PC-3 (cell line): ENCODE measurements at regions not wholly inside any gene's neighbourhood (a gene's known extent, or its start where the extent isn't known, plus 50 kb on each side); places are given as distances from the start of the nearest gene placed in this dataset.

ENCODE experiments used
- ATAC-seq: fragments of 200-7000 bp; cut with Tn5 transposase; 2 replicates; pipeline ENCODE4 v1.9.1; 2020; ENCODE audit warnings: mild to moderate bottlenecking, moderate library complexity
- BruUV-seq: library from RNA; stranded (reverse); fragments of 400-500 nt; replicated peaks from 2 replicates; lab custom pipeline; 2021; lab: Mats Ljungman, UMichigan
- CTCF ChIA-PET: fragments of 300-600 bp; sonication (Branson Sonifier 250); formaldehyde crosslinking; loops from one replicate; lab custom pipeline; 2022; ENCODE audit warnings: antibody characterized with exemption; lab: Charles Lee
- POLR2A ChIA-PET: fragments of 300-600 bp; sonication (Branson Sonifier 250); formaldehyde crosslinking; loops from one replicate; lab custom pipeline; 2022; ENCODE audit warnings: antibody characterized with exemption; ENCODE audit not compliant: unreplicated experiment; lab: Charles Lee
- DNase-seq: peaks from one replicate; pipeline ENCODE4 v3.0.0-alpha.2; 2015
- H2AFZ ChIP-seq: fragments of 300-600 bp; sonication (generic); 2 replicates; pipeline ENCODE4 v1.6.0; 2016; ENCODE audit warnings: antibody characterized with exemption, low read length
- H3F3A ChIP-seq: fragments of 300-600 bp; sonication (generic); one replicate; pipeline ENCODE4 v1.6.0; 2017; ENCODE audit warnings: antibody characterized with exemption, low read length, control low read depth, mild to moderate bottlenecking; ENCODE audit not compliant: unreplicated experiment
- H3K27ac ChIP-seq: fragments of 300-600 bp; sonication (generic); 2 replicates; pipeline ENCODE4 v1.5.1; 2016; ENCODE audit warnings: mild to moderate bottlenecking, low read length
- H3K27me3 ChIP-seq: fragments of 300-600 bp; sonication (generic); 2 replicates; pipeline ENCODE4 v1.6.1; 2016; ENCODE audit warnings: low read length, mixed read lengths
- H3K36me3 ChIP-seq: fragments of 300-600 bp; sonication (generic); 2 replicates; pipeline ENCODE4 v1.6.1; 2016; ENCODE audit warnings: low read depth, mixed run types, low read length, mixed read lengths
- H3K4me1 ChIP-seq: fragments of 300-600 bp; sonication (generic); 2 replicates; pipeline ENCODE4 v1.5.1; 2016; ENCODE audit warnings: low read length; ENCODE audit not compliant: insufficient read depth
- H3K4me2 ChIP-seq: fragments of 300-600 bp; sonication (generic); 2 replicates; pipeline ENCODE4 v1.6.0; 2016; ENCODE audit warnings: low read length
- H3K4me3 ChIP-seq: fragments of 300-600 bp; sonication (generic); 2 replicates; pipeline ENCODE4 v1.5.1; 2016; ENCODE audit warnings: mild to moderate bottlenecking, low read length, mixed read lengths
- H3K79me2 ChIP-seq: fragments of 300-600 bp; sonication (generic); 2 replicates; pipeline ENCODE4 v1.6.1; 2017; ENCODE audit warnings: low read length, mixed read lengths
- H3K9ac ChIP-seq: fragments of 300-600 bp; sonication (generic); 2 replicates; pipeline ENCODE4 v1.6.0; 2016; ENCODE audit warnings: mild to moderate bottlenecking, low read length
- H3K9me2 ChIP-seq: fragments of 300-600 bp; sonication (generic); replicated peaks from 2 replicates; pipeline ENCODE4 v1.6.1; 2016; ENCODE audit warnings: mixed run types, low read length, mixed read lengths
- H3K9me3 ChIP-seq: fragments of 300-600 bp; sonication (generic); 2 replicates; pipeline ENCODE4 v1.6.1; 2016; ENCODE audit warnings: low read length, mixed read lengths
- H4K20me1 ChIP-seq: fragments of 300-600 bp; sonication (generic); 2 replicates; pipeline ENCODE4 v1.6.1; 2016; ENCODE audit warnings: low read length, mixed read lengths
- EZH2 ChIP-seq: fragments of 300-600 bp; sonication (generic); IDR thresholded peaks from one replicate; pipeline ENCODE4 v1.6.1; 2017; ENCODE audit warnings: antibody characterized with exemption, mild to moderate bottlenecking, low read length; ENCODE audit not compliant: unreplicated experiment
- EZH2phosphoT487 ChIP-seq: fragments of 300-600 bp; sonication (generic); IDR thresholded peaks from 2 replicates; pipeline ENCODE4 v1.6.1; 2018; ENCODE audit warnings: mild to moderate bottlenecking, antibody characterized with exemption, low read length, borderline replicate concordance
- intact Hi-C: fragments of 100-400 bp; cut with micrococcal nuclease; formaldehyde crosslinking; loops from 2 replicates; pipeline ENCODE4 v1.9.0; 2023
- TF ChIP-seq, protein P1 (sequence below): fragments of 300-600 bp; sonication (generic); conservative IDR thresholded peaks from 2 replicates; pipeline ENCODE4 v1.5.1; 2017; ENCODE audit warnings: antibody characterized with exemption, low read depth, mild to moderate bottlenecking, low read length

DNA sequence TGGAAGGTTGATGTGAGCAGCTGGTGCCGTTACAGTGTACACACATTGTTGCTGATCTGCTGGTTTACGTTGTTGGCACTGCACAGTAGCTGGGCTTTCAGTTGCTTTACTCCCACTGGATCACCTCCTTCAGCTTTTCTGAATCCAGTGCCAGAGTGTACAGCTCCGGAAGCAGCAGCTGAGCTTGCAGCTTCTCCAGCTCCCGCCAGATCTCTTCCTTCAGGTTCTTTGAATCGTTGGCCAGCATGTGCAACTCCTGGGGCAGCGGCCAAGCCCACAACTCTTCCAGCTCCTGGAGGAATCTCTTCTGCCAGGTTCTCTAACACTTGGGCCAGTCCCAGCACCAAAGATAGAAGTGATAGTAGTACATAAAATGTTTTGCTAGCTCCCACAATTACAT, 149.7 kb upstream of the RRP15 start:
- no peak for ATAC-seq

DNA sequence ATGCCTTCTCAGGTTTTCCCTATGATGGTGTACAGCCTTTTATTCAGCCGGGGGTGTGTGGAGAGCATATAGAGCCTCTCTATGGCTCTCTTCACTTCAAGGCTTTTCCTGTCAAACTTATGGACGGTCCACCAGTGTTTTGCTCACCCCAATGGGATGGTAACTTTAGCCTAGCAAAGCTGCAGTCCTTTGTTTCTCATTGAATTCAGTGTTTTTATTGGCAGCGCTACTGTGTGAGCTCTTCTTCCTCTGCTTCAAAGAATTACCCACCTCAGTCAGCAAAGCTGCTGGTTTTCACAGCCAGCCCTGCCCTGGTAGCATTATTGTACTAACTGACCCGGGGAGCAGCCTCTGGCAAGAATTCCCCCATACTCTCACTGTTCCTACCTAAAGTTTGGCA, 145.3 kb upstream of the RRP15 start:
- no peak for TF ChIP-seq EZH2
- TF ChIP-seq, protein P1, sequence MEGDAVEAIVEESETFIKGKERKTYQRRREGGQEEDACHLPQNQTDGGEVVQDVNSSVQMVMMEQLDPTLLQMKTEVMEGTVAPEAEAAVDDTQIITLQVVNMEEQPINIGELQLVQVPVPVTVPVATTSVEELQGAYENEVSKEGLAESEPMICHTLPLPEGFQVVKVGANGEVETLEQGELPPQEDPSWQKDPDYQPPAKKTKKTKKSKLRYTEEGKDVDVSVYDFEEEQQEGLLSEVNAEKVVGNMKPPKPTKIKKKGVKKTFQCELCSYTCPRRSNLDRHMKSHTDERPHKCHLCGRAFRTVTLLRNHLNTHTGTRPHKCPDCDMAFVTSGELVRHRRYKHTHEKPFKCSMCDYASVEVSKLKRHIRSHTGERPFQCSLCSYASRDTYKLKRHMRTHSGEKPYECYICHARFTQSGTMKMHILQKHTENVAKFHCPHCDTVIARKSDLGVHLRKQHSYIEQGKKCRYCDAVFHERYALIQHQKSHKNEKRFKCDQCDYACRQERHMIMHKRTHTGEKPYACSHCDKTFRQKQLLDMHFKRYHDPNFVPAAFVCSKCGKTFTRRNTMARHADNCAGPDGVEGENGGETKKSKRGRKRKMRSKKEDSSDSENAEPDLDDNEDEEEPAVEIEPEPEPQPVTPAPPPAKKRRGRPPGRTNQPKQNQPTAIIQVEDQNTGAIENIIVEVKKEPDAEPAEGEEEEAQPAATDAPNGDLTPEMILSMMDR = no peak
- no peak for TF ChIP-seq EZH2phosphoT487
- no peak for ATAC-seq

More for the DNA sequence above, 149.7 kb upstream of the RRP15 start:
- intact Hi-C loops = no loop called here
- Histone ChIP-seq H3K9me3 (no peaks in the 10 kb centered on the region), H3K27me3 (no peaks in the 10 kb centered on the region), H3K4me3 (no peak overlapping the region), H3K9me2 (no peaks in the 10 kb centered on the region), H2AFZ (no peak overlapping the region), H3K79me2 (no peaks in the 10 kb centered on the region), H3F3A (no peaks in the 10 kb centered on the region), H3K4me1 (no peaks in the 10 kb centered on the region), H3K4me2 (no peak overlapping the region), H3K36me3 (no peaks in the 10 kb centered on the region), H3K9ac (no peak overlapping the region), H4K20me1 (no peaks in the 10 kb centered on the region), H3K27ac (no peak overlapping the region)
- ChIA-PET POLR2A (interaction anchor here (0.5 kb wide), 1 partner anchor 213 kb away, joined by 6 read pairs; no protein-coding TSS in a partner anchor), CTCF (no interaction called here)
- no peak for TF ChIP-seq EZH2
- TF ChIP-seq, protein P1 = no peak
- no peak for TF ChIP-seq EZH2phosphoT487
- DNase-seq = no peak
- BruUV-seq = no TSS peak

DNA sequence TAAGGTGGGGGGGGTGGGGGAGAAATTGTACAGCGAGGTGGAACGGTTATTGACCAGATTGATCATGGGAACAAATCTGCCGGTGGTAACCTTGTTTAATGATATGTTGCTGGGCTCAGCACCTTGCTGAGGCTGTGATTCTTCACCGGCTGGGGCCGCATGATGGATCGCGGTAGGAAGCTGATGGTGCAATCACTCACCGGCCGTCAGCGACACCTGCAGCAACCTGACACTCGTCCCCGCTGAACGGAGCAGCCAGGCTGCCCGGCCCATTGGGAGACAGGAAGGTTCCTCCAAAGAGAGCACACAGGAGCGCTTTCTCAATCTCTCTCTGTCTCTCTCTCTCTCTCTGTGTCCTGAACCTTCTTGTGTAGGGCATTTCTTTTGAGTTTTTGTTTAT, 128.5 kb upstream of the RRP15 start:
- H3K36me3 ChIP-seq = no peaks in the 10 kb centered on the region
- H3K9me2 ChIP-seq = no peaks in the 10 kb centered on the region; the same call in 1 of the 2 replicates
- H3K9ac ChIP-seq = no peak overlapping the region
- H3K27ac ChIP-seq = no peak overlapping the region
- ChIA-PET POLR2A (no interaction called here), CTCF (no interaction called here)
- no peaks in the 10 kb centered on the region for H3K79me2 ChIP-seq
- no peaks in the 10 kb centered on the region for H3K9me3 ChIP-seq
- TF ChIP-seq EZH2phosphoT487 (no peak), EZH2 (no peak)
- TF ChIP-seq, protein P1 = no peak
- H4K20me1 ChIP-seq = no peaks in the 10 kb centered on the region
- H3K27me3 ChIP-seq = peaks cover 15% of the 10 kb centered on the region
- H2AFZ ChIP-seq = no peak overlapping the region
- no TSS peak for BruUV-seq
- H3K4me2 ChIP-seq = no peak overlapping the region
- no peak overlapping the region for H3K4me3 ChIP-seq
- H3K4me1 ChIP-seq = no peaks in the 10 kb centered on the region
- H3F3A ChIP-seq = no peaks in the 10 kb centered on the region
- intact Hi-C loops = no loop called here
- ATAC-seq (no peak), DNase-seq (no peak)

More for the DNA sequence above, 145.3 kb upstream of the RRP15 start:
- H3K9me3 ChIP-seq = no peaks in the 10 kb centered on the region
- ChIA-PET POLR2A (no interaction called here), CTCF (no interaction called here)
- H4K20me1 ChIP-seq = no peaks in the 10 kb centered on the region
- H2AFZ ChIP-seq = no peak overlapping the region
- no peak for DNase-seq
- no peak overlapping the region for H3K4me2 ChIP-seq
- H3K36me3 ChIP-seq = no peaks in the 10 kb centered on the region
- intact Hi-C loops = no loop called here
- no peaks in the 10 kb centered on the region for H3F3A ChIP-seq
- no TSS peak for BruUV-seq
- no peak overlapping the region for H3K4me3 ChIP-seq
- H3K4me1 ChIP-seq = no peaks in the 10 kb centered on the region
- no peak overlapping the region for H3K9ac ChIP-seq
- H3K9me2 ChIP-seq = no peaks in the 10 kb centered on the region
- H3K27ac ChIP-seq = no peak overlapping the region
- no peaks in the 10 kb centered on the region for H3K27me3 ChIP-seq
- no peaks in the 10 kb centered on the region for H3K79me2 ChIP-seq
